Caki2 (cell line): ENCODE measurements at regions not wholly inside any gene's neighbourhood (a gene's known extent, or its start where the extent isn't known, plus 50 kb on each side); places are given as distances from the start of the nearest gene placed in this dataset.

Source experiments
- DNase-seq: peaks from one replicate; pipeline ENCODE4 v3.0.0-alpha.2; 2015; ENCODE audit warnings: low read depth
- in situ Hi-C: cut with HindIII; loops from 2 replicates; pipeline ENCODE4 v1.10.0; 2016; ENCODE audit warnings: low sequenced_read_pairs, low pct_unique_long_range_greater_than_20kb, mixed read lengths

DNA sequence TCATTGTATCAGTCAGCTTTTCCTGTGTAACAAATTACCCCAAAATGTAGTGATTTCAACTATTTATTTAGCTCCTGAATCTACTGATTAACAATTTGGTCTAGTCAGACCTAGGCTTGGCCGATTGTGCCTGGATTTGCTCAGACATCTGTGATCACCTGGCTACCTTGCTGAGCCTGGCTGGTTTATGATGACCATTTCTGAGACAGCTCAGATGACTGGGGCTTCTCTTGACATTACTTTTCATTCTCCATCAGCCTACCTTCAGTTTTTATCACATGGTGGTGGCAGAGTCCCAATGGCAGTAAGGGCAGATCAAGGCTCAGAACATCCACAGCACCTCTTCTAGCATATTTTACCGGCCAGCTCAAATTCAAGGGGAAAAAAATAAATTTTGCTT is 286.3 kb downstream of the BTG1 start:
- DNase-seq, result no peak
- in situ Hi-C loops, result no loop called here

DNA sequence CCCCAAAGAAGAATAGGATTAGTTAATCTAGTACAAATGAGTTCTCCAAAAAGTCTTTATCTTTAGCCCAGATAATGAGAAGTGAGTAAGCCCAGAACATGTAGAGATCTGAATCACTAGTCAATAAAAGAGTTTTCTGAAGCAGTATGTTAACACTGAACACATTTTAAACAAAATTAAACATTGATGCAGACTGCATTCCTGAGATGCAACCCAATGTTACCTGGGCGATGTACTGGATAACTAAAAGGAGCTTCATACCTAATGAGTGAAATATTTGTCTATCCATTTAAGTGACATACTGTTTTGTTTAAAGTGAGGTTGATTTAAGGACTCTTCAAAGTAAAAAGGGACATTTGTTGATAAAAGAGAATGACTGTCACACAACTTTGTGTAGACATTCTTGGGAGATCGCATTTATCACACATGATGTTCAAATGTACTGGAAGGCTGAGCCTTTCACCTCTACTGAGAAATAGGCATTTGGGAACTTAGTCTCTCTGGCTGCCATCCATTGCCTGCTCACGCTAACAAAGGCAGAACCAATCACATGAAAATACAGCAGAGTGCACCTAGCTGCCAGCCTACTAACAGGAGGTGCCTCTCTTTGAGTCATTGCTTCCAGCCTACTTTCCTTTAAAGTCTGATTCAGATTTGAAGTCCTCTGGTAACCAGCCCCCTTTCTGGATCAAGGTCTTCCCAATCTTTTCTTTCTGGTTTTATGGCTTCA is 287.7 kb downstream of the BTG1 start:
- in situ Hi-C loops, result no loop called here
- peak; percentile 4 for DNase-seq

GRCh38 chr12:91854725-91855124 is 290.9 kb downstream of the BTG1 start:
- in situ Hi-C loops, result no loop called here
- DNase-seq, result no peak

DNA sequence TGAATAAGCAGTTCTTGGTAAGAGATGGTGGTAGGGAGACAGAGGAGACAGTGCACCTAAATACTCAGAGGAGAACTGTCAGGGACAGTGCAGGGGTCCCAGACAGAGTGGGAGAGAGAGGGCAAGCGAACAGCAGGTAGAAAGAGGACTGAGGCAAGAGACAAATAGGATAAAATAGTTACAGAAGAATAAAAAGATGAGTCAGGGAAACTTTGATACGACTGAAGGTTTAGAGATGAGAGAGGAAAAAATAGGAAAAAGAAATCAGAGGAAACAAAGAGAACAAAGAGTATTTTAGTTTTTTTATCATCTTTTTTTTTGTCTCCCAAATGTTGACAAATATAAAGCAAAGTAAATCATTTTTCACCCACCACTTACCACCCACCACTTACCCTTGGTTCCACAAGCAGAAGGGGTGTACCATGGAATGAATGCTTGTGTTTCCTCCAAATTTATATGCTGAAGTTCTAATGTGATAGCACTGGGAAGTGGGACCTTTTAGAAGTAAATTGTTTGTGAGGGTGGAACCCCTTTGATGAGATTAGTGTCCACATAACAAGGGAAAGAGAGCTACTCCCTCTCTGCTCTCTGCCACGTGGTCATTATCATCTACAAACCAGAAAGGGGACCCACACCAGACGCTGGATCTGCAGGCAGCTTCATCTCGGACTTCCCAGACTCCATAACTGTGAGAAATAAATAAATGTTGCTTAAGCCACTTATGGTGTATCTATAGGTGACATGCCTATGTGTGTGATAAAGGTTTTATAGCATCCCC is 292.1 kb downstream of the BTG1 start:
- in situ Hi-C loops, result no loop called here
- no peak for DNase-seq

GRCh38 chr12:91852634-91853033 is 293.0 kb downstream of the BTG1 start:
- no peak for DNase-seq

DNA sequence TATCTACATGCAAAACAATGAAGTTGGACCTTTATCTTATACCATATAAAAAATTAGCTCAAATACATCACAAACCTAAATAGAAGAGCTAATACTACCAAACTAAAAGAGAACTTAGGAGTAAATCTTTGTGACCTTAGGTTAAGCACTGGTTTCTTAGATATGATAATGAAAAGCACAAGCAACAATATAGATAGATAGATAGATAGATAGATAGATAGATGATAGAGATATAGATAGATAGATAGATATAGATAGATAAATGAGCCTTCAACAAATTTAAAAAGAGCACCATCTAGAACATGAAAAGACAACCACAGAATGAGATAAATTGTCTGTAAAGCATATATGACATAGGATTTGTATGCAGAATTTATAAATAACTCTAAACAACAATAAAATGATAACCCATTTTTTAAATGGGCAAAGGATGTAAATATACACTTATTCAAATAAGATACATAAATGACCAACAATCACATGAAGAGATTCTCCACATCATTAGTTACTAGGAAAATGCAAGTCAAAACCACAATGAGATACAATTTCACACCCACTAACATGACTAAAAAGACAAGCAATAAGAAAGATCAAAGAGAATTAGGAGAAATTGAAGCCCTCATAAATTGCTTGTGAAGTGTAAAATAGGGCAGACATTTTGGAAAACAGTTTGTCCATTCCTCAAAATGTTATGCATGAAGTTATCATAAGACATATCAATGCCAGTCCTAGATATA is 293.7 kb downstream of the BTG1 start:
- DNase-seq, result no peak
- in situ Hi-C loops, result no loop called here

More at GRCh38 chr12:91852634-91853033, 293.0 kb downstream of the BTG1 start:
- in situ Hi-C loops, result no loop called here

- in situ Hi-C loops, result no loop called here
- no peak for DNase-seq
These were observed 299.1 kb downstream of the BTG1 start for GRCh38 chr12:91846466-91847055.

DNA sequence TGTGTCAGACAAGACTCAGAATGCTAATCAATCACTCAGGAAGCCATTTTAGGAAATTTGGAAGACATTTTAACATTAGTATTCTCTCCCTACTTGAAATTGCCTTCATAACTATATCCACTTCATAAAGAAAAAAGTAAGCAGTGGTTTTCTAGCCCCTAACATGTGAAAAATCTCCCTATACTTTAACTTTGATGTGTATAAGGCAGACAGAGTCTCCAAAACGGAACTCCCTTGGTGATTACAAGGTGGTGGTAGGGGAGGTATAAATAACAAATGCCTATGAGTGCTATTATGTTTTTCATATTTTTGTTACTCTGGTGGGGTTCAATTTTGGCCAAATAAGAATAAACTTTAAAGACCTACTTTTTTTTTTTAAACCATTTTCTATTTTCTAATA is 300.3 kb downstream of the BTG1 start:
- in situ Hi-C loops, result no loop called here
- no peak for DNase-seq

DNA sequence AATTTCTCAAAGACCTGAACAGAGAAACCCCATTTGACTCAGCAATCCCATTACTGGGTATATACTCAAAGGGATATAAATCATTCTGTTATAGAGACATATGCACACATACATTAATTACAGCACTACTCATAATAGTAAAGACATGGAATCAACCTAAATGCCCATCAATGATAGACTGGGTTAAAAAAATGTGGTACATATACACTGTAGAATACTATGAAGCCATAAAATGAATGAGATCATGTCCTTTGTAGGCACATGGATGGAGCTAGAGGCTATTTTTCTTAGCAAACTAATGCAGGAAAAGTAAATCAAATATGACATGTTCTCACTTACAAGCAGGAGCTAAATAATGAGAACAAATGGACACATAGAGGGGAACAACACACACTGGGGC is 303.8 kb downstream of the BTG1 start:
- in situ Hi-C loops, result no loop called here

DNA sequence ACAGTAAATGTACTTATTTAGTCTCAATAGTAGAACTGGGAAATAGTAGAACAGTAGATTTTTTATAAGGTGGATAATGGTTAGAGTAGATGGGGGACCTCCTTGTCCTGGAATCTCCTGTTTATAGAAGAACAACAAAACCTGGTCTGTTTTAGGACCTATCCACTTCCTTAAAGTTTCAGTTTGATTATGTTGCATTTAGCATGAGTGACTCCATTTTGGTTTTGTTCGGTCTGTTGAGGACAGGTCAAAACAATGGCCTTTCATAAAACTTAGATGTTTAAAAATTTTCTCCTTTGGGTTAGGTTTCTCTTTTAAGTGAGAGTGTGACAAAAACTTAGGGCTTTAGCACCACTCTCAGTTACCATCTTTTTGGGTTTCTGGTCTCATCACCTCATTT is 308.9 kb downstream of the BTG1 start:
- in situ Hi-C loops, result no loop called here
- DNase-seq, result no peak

More for the DNA sequence above, 303.8 kb downstream of the BTG1 start:
- DNase-seq, result no peak

DNA sequence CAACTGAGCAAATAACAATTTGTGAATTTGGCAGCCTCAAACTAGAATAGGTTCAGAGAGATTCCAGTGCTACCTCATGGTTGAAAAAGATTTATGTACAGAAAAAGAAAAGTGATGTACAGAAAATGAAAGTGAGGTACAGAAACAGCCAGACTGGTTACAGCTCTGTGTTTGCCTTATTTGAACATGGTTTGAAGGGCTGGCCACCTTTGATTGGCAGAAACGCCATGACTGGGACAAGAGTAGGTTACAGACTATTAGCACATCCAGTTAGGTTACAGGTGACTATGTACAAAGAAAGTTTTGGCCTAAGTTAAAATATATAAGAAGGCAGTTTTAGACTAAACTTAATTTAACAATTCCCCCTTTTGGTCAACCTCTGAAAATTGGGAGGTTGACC is 309.4 kb downstream of the BTG1 start:
- DNase-seq, result no peak
- in situ Hi-C loops, result no loop called here

GRCh38 chr12:91835693-91836092 is 310.0 kb downstream of the BTG1 start:
- in situ Hi-C loops, result no loop called here
- DNase-seq, result no peak

DNA sequence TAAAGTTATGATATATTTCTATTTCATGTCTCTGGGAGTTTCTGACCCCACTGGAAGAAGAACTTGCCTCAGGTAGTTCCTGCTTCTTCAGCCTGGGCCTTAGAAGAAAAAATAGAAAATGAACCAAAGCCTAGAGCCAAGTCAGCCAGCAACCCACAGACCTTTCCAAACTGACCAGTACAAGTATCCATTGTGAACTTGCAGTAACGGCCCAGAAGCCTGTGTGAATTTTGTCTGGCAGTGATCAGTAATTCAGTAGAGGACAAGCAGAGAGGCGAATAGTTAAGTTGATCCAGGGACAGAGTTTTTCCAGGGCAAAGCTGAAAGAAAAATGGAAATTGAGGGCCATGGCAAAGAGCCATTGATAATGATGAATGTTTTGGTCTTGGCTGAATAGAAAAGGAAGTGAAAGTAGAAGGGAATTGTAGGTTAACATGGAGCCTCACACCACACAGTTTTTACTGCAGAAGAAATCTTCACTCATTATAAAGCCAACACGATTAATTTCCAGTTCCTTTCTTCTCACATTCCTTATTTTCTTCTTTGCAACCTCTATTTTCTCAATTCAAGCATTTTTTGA is 311.8 kb downstream of the BTG1 start:
- in situ Hi-C loops, result no loop called here

GRCh38 chr12:91825999-91826398 is 319.6 kb downstream of the BTG1 start:
- DNase-seq, result no peak
- in situ Hi-C loops, result no loop called here

More for the DNA sequence above, 311.8 kb downstream of the BTG1 start:
- no peak for DNase-seq

GRCh38 chr12:91824991-91825390 is 320.7 kb downstream of the BTG1 start:
- no peak for DNase-seq
- in situ Hi-C loops, result no loop called here

DNA sequence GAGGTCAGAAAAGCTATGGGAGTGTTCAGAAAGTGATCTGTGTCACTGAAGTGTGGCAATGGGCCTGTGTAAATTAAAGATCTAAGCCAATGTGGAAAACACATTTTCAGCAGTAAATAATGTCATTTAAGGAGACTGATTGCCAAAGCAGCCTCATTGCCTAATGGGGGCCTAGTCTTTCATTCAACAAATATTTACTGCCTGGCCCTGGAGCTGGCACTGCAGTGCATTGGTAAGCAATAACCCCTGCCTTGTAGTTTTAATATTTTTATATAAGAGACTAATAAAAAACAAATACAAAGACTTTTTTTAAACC is 326.6 kb downstream of the BTG1 start:
- no peak for DNase-seq
- in situ Hi-C loops, result no loop called here

DNA sequence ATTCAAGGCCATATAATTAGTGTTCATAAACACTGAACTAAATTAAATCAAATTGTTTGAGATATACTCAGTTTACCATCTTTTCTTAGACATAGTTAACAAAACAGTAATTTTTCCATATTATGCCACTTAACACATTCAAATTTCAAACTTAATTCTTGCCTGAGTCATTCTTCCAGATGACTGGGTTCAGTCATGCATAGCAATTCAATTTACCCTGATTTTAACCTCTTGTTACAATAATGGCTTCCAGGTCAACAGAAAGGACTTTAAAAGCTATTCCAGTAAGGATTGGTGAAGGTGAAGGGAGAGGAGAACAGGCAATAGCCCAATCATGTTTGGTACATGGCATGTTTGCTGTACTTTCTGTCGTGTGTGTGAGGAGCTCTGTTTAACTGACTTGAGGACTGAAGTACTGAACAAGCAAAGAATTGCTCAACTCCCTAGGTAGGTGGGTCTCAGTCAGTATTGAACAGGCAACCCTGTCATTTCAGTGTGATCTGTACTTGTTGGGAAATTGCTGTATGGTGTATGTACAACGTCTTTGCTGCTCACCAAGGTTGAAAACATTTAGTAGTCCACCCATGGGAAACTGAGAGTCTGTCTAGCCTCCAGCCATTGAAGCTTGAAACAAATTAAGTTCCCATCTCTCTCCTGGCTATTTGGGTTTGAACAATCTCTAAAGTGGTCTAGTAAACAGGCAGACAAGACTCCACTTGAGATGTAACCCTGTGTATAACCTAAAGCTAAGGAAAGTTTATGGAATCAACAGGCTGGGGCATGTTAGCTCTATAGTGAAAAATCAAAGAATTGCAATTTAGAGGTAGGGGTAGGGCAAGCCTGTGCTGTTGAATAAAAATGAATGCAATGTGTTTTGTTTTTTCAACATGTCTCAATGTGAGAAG is 327.2 kb downstream of the BTG1 start:
- in situ Hi-C loops, result no loop called here

GRCh38 chr12:91817517-91817916 is 328.1 kb downstream of the BTG1 start:
- peak; percentile 37 for DNase-seq
- in situ Hi-C loops, result no loop called here

More for the DNA sequence above, 327.2 kb downstream of the BTG1 start:
- peak; percentile 21 for DNase-seq
